Activated CD4-positive, alpha-beta T cell treated with anti-CD3 and anti-CD28 coated beads, Interleukin-2, amount 10 ng/mL, durations not matched to agents 24 days and 14 days (primary cell): ENCODE measurements at regions not wholly inside any gene's neighbourhood (a gene's known extent, or its start where the extent isn't known, plus 50 kb on each side); places are given as distances from the start of the nearest gene placed in this dataset.

Source experiments
- DNase-seq: peaks from one replicate; pipeline ENCODE4 v3.0.0; 2022
- H3K27ac Mint-ChIP-seq: one replicate; pipeline ENCODE4 v1.8.0; 2022; ENCODE audit warnings: mild to moderate bottlenecking, mixed read lengths
- H3K27me3 Mint-ChIP-seq: one replicate; pipeline ENCODE4 v1.8.0; 2022; ENCODE audit warnings: mixed read lengths
- H3K36me3 Mint-ChIP-seq: one replicate; pipeline ENCODE4 v1.8.0; 2022; ENCODE audit warnings: low read depth, mild to moderate bottlenecking, mixed read lengths
- H3K4me1 Mint-ChIP-seq: one replicate; pipeline ENCODE4 v1.8.0; 2021; ENCODE audit warnings: mixed read lengths
- H3K4me3 Mint-ChIP-seq: one replicate; pipeline ENCODE4 v1.8.0; 2022; ENCODE audit warnings: mild to moderate bottlenecking, moderate library complexity, mixed read lengths
- H3K9me3 Mint-ChIP-seq: one replicate; pipeline ENCODE4 v1.8.0; 2021; ENCODE audit warnings: mixed read lengths
- intact Hi-C: fragments of 100-400 bp; cut with micrococcal nuclease; formaldehyde crosslinking; loops from one replicate; pipeline ENCODE4 v1.15.1; 2023

DNA sequence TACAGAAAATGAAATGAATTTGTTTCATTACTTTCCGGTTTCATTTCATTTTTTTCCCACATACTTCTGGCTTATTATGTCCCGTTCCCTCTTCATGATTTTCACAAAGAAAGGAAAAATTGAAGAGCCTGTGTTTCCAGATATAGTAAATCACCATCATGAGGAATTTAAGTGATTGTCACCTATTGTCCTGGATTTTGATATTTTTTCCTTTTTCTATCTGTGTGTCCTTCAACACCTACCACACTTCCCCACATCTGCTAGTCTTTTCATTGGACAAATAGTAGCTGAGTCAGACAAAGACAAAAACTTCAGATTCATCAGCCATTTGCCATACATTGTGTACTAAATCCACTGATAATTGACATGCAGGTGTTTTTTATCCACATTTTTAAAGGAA lies 258.2 kb upstream of the HSF2 start:
- Mint-ChIP-seq H3K27me3 (no peaks in the 10 kb centered on the region), H3K4me3 (no peak overlapping the region), H3K27ac (no peak overlapping the region), H3K4me1 (no peaks in the 10 kb centered on the region), H3K36me3 (no peaks in the 10 kb centered on the region), H3K9me3 (no peaks in the 10 kb centered on the region)
- intact Hi-C loops: no loop called here
- no peak for DNase-seq

DNA sequence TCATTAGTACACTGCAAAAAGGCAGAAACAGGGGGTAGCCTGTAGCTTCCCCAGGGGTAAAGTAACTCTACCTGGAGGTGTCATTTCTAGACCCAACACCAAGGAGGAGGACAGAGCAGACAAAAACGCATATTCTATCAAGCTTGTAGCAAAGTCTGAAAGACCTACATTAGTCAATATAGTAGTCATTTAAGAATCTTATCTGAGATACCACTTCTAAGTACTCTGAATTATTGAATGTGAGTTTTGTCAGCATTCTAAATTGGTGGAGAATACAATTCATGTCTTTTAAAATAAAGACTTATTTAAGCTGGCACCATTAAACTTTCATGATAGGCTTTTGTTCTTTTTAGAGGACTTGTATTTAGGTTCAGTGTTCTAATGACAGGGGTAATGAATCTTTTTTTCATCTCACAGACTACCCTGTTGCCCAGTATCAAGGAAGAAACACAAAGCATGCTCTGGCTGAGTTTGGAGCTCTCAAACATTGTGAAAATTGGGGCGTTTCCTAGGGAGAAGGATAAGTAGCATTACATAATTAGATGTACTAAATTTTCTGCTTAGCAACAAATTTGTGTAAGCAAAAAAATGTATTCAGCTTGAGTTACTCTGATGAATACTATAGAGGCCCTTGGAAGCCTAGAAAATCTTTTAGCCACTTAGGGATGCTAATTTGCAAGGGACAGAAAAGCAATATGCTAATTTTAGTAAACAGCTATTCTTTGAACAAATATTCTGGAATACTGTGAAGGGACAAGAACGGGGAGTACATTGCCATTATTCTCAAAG lies 255.4 kb upstream of the HSF2 start:
- Mint-ChIP-seq H3K4me1 (no peaks in the 10 kb centered on the region), H3K27me3 (no peaks in the 10 kb centered on the region), H3K36me3 (no peaks in the 10 kb centered on the region), H3K27ac (no peak overlapping the region), H3K4me3 (no peak overlapping the region), H3K9me3 (no peaks in the 10 kb centered on the region)
- no peak for DNase-seq
- intact Hi-C loops: no loop called here

DNA sequence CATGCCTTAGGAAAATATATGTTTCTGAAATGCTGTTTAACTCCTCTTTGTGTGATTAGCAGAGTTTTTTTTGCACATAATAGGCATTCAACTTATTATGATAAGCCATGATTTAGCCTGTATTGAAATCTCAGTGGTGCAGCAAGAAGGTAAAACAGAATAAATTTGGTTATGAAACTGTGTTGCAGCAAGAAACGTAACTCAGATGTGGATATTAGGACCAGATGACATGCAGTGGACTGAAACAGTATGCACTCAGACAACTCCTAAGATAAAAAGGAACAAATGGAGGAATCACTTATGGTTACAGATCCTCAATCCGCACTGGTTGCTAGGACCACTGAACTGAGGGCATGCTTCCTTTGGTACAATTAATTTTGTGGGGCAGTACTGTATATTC lies 254.2 kb upstream of the HSF2 start:
- Mint-ChIP-seq H3K36me3 (no peaks in the 10 kb centered on the region), H3K4me3 (no peak overlapping the region), H3K27ac (no peak overlapping the region), H3K4me1 (no peaks in the 10 kb centered on the region), H3K27me3 (no peaks in the 10 kb centered on the region), H3K9me3 (no peaks in the 10 kb centered on the region)
- intact Hi-C loops: no loop called here
- DNase-seq: no peak

DNA sequence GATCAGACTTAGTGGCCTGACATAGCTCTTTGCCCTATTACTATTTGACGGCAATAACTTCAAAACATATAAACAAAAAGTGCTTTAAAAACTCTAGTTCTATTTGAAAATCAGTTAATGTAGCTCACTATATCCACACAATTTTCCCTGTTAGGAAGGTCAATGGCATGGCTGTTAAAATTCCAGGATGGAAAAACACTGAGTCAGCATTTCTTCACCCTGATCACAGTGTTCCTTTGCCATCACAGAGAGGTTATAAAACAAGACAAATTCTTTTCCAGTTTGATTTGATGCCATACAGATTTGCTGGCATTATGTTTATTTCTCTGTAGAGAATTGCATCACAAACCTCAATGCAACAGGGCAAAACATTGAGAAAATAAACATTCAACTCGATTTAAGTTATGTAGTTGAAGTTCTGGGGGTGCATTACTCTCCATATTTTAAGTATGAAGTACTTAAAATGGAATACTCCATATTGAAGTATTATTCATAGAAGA lies 253.7 kb upstream of the HSF2 start:
- Mint-ChIP-seq H3K4me3 (no peak overlapping the region), H3K27me3 (no peaks in the 10 kb centered on the region), H3K9me3 (no peaks in the 10 kb centered on the region), H3K36me3 (no peaks in the 10 kb centered on the region), H3K4me1 (no peaks in the 10 kb centered on the region), H3K27ac (no peak overlapping the region)
- no peak for DNase-seq
- intact Hi-C loops: no loop called here

DNA sequence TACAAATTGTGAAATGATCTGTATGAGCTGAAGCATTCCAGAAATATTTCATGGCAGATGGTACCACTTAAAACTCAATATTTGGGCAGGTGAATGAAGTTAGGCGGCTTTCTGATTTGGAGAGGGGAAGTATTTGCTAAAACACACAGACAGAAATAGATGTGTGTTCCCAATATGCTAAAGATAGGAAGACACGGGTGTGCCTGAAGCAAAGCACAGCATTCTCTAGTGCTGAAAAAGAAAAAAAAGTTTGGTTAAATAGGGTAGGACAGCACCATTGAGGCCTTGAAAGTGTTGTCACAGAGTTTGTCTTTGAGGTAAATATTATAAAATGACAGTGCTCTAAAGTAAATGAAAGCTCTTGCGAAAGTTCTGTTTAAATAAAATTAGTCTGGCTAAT lies 252.2 kb upstream of the HSF2 start:
- H3K9me3 Mint-ChIP-seq: no peaks in the 10 kb centered on the region
- intact Hi-C loops: no loop called here
- H3K4me1 Mint-ChIP-seq: no peaks in the 10 kb centered on the region
- no peaks in the 10 kb centered on the region for H3K27me3 Mint-ChIP-seq
- no peak for DNase-seq
- no peaks in the 10 kb centered on the region for H3K36me3 Mint-ChIP-seq
- H3K4me3 Mint-ChIP-seq: no peak overlapping the region
- no peak overlapping the region for H3K27ac Mint-ChIP-seq

DNA sequence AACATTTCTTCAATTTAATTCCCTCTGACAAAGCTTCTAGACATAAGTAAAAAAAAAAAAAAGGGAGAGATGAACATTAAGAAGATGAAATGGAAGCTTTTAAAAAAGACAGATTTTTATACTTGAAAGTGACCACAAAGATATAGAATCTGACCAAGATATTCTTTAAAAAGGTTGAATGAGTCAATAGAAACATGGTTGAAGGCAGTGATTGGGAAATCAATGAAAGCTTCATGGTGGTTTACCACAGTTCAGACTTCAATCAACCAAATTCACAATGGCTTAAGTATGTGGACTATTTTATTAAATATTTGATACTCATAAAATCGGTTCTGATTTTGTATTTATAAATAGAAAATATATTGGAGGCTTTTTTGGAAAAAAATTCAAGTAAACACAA lies 248.4 kb upstream of the HSF2 start:
- no peaks in the 10 kb centered on the region for H3K36me3 Mint-ChIP-seq
- intact Hi-C loops: no loop called here
- no peaks in the 10 kb centered on the region for H3K4me1 Mint-ChIP-seq
- H3K27me3 Mint-ChIP-seq: no peaks in the 10 kb centered on the region
- no peaks in the 10 kb centered on the region for H3K9me3 Mint-ChIP-seq
- no peak for DNase-seq
- no peak overlapping the region for H3K4me3 Mint-ChIP-seq
- no peak overlapping the region for H3K27ac Mint-ChIP-seq

DNA sequence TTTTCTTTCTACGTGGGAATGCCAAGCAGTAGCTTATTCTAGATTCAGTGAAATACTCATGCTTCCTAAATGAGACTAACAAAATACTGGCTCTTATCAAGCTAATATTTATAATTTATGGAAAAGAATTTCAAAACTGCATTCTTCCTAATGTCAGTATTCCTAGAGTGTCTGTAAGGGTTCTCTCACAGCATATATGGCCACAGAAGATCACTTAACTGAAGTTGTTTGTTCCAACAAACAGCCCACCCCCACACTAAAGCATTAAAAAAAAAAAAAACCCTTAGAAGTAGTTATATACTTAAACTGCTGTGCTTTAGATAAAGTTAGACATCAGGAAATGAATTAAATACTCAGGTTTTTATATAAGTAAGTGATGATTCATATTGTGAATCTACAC lies 247.7 kb upstream of the HSF2 start:
- no peak for DNase-seq
- no peaks in the 10 kb centered on the region for H3K4me1 Mint-ChIP-seq
- no peaks in the 10 kb centered on the region for H3K9me3 Mint-ChIP-seq
- no peak overlapping the region for H3K27ac Mint-ChIP-seq
- H3K27me3 Mint-ChIP-seq: no peaks in the 10 kb centered on the region
- intact Hi-C loops: no loop called here
- no peak overlapping the region for H3K4me3 Mint-ChIP-seq
- no peaks in the 10 kb centered on the region for H3K36me3 Mint-ChIP-seq

DNA sequence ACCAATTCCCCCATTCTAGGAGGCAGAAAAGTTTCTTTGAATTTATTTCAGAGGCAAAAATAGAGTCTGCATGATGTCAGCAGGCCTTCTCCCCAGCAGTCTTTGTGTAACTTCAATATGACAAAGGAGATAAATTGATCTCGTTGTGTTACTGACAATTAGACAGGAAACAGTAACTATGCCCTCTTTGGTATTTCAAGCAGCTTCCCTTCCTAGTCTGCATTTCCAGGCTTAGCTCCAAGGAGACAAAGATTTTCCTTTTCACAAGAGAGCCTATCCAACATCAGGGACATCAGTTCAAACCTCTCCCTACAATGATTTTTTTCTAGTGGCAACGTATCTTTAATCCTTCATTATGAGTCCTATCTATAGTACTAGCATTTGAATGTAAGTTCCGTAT lies 245.9 kb upstream of the HSF2 start:
- Mint-ChIP-seq H3K9me3 (no peaks in the 10 kb centered on the region), H3K36me3 (no peaks in the 10 kb centered on the region), H3K4me1 (no peaks in the 10 kb centered on the region), H3K27me3 (no peaks in the 10 kb centered on the region), H3K4me3 (no peak overlapping the region), H3K27ac (no peak overlapping the region)
- DNase-seq: no peak
- intact Hi-C loops: no loop called here

DNA sequence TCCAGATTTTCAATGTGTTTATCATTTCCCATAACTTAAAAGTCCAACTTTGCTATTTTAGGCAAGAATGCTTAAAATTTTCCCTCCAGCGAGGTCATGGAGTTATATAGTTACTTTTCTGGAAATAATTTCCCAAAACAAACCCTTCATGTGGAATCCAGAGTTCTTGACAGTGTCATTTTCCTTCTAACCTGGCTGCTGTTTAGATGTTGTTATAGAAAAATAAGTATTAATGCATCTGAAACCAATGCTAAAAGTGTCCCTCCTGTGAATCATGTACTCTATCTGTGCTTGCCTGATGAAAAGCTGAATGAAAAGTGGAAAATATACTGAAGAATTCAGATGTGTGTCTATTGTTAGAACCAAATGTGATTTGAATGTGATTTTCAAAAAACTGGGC lies 245.3 kb upstream of the HSF2 start:
- intact Hi-C loops: no loop called here
- Mint-ChIP-seq H3K27ac (no peak overlapping the region), H3K27me3 (no peaks in the 10 kb centered on the region), H3K4me1 (no peaks in the 10 kb centered on the region), H3K4me3 (no peak overlapping the region), H3K36me3 (no peaks in the 10 kb centered on the region), H3K9me3 (no peaks in the 10 kb centered on the region)
- no peak for DNase-seq

DNA sequence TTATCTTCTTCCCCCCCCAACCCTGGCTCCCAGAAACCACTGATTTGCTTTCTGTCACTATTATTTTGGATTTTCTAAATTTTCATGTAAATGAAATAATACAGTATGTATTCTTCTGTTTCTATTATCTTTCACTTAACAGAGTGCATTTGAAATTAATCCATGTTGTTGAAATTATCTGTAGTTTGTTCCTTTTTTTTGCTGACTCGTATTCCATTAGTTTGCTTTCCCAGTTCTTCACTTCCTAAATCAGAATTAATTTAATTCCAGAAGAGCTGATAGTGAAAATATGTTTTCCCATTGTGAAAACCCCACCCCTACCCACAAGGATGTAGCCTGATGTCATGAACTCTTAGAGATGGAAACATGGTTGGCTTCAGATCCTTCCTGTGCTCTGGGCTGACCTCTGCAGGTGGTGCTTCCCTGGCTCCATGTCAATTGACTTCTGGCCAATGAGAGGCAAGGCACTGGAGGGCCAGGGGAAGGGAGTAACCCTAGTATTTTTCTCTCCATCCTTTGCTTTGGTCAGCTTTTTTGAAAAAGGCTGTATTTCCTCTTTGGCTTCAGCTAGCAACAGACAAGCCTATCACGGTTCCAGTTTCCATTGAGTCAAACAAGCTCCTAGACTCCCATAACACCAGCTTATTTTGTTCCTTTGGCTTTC lies 244.4 kb upstream of the HSF2 start:
- H3K9me3 Mint-ChIP-seq: no peaks in the 10 kb centered on the region
- DNase-seq: no peak
- H3K4me1 Mint-ChIP-seq: no peaks in the 10 kb centered on the region
- H3K27ac Mint-ChIP-seq: no peak overlapping the region
- no peaks in the 10 kb centered on the region for H3K36me3 Mint-ChIP-seq
- H3K27me3 Mint-ChIP-seq: no peaks in the 10 kb centered on the region
- H3K4me3 Mint-ChIP-seq: no peak overlapping the region
- intact Hi-C loops: no loop called here

DNA sequence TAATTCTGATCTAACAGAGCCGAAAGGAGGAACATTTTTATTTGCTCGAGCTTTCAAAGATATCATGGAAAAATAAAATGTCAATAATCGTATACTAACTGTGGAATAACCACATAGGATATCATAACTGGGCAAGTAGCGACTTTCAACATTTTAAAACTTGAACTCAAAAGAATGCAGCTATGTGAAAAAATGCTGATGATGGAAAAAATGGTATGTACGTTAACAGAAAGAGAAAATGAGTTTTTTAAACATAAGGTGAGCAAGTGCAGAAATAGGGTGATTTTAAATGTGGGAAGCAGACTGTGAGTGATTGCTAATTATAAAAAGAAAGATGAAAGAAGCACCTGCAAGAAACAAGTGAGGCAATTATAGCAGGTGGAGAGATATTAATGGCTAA lies 238.3 kb upstream of the HSF2 start:
- no peak for DNase-seq
- Mint-ChIP-seq H3K9me3 (no peaks in the 10 kb centered on the region), H3K27me3 (no peaks in the 10 kb centered on the region), H3K4me1 (no peaks in the 10 kb centered on the region), H3K36me3 (no peaks in the 10 kb centered on the region), H3K27ac (no peak overlapping the region), H3K4me3 (no peak overlapping the region)
- intact Hi-C loops: no loop called here

DNA sequence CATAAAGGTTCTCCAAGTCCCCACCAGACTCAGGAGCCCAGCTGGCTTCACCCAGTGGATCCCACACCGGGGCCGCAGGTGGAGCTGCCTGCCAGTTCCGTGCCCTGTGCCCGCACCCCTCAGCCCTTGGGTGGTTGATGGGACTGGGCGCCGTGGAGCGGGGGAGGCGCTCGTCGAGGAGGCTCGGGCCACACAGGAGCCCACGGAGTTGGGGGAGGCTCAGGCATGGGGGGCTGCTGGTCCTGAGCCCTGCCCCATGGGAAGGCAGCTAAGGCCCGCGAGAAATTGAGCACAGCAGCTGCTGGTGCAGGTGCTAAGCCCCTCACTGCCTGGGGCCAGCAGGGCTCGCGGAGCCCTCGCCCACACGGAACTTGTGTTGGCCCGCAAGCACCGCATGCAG lies 234.4 kb upstream of the HSF2 start:
- Mint-ChIP-seq H3K9me3 (no peaks in the 10 kb centered on the region), H3K27me3 (no peaks in the 10 kb centered on the region), H3K36me3 (no peaks in the 10 kb centered on the region), H3K27ac (no peak overlapping the region), H3K4me3 (no peak overlapping the region), H3K4me1 (no peaks in the 10 kb centered on the region)
- DNase-seq: no peak
- intact Hi-C loops: no loop called here

DNA sequence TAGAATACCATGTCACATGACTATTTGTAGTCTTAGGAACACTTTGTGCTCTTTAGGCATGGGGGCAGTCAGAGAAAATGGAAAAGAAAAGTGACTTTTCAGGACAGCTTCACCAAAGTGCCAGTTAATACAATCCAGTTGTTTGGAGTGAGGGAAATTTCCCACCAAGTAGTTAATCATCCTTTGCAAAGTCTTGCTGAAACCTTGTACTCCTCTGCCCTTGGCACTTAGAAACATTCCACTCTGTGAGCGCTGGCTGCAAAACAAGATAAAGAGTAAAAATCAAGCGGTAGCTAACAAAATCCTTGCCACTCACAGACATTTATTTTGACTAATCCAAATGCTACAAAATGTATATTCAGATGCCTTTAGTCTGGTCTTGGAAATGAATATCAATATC lies 229.2 kb upstream of the HSF2 start:
- Mint-ChIP-seq H3K4me3 (no peak overlapping the region), H3K27ac (no peak overlapping the region), H3K9me3 (no peaks in the 10 kb centered on the region), H3K27me3 (no peaks in the 10 kb centered on the region), H3K4me1 (no peaks in the 10 kb centered on the region), H3K36me3 (no peaks in the 10 kb centered on the region)
- no peak for DNase-seq
- intact Hi-C loops: no loop called here

DNA sequence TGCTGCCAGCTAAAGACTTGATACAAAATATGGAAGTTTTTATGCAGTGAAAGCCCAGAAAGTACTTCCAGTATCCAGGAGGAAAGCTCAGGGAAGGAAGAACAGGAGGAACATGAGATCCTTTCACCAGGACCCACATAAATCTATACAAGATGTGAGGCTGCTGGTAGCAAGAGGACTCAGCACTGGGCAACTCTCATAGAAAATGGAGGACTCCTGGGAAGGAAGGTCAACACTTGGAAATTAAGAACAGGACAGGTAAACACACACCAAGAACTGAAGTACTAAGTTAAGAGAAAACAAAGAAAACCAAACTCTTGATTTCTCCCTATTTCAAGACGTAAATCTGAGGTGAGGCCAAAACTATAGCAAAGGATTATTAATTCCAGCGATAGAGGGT lies 220.5 kb upstream of the HSF2 start:
- H3K27me3 Mint-ChIP-seq: no peaks in the 10 kb centered on the region
- intact Hi-C loops: no loop called here

DNA sequence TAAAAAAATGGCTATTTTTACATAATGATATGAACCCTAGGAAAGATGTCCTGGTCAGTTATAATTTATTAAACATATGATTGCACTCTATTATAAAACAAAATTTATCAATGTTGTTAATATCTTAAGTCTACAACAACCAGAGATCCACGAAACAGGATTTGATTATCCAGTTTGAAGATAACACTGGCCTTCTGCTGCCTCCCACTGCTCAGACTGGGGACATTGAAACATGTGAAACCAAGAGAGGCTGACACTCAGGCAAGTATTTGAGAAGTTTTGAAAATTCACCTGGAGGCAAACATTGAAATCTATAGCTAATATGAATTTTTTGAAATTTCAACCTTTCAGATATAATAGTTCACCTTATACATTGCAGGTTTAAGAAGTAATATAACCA lies 219.3 kb upstream of the HSF2 start:
- Mint-ChIP-seq H3K27ac (no peak overlapping the region), H3K36me3 (no peaks in the 10 kb centered on the region), H3K4me1 (no peaks in the 10 kb centered on the region), H3K27me3 (no peaks in the 10 kb centered on the region), H3K9me3 (no peaks in the 10 kb centered on the region), H3K4me3 (no peak overlapping the region)
- DNase-seq: no peak
- intact Hi-C loops: no loop called here

More for the DNA sequence above, 220.5 kb upstream of the HSF2 start:
- Mint-ChIP-seq H3K4me3 (no peak overlapping the region), H3K9me3 (no peaks in the 10 kb centered on the region), H3K4me1 (no peaks in the 10 kb centered on the region), H3K36me3 (no peaks in the 10 kb centered on the region), H3K27ac (no peak overlapping the region)
- DNase-seq: no peak
